ENCODE measurements at regions not wholly inside any gene's neighbourhood (a gene's known extent, or its start where the extent isn't known, plus 50 kb on each side); places are given as distances from the start of the nearest gene placed in this dataset.

GRCh38 chr7:131265227-131265626 is 62.4 kb upstream of the MKLN1 start:
- TF ChIP-seq TAF1 (IDR thresholded peaks at IDR 0.05; ENCODE audit: low read depth) (no peak), CEBPB (IDR thresholded peaks at IDR 0.05) (no peak)

All from Ishikawa (cell line).